ENCODE measurements at regions not wholly inside any gene's neighbourhood (a gene's known extent, or its start where the extent isn't known, plus 50 kb on each side); places are given as distances from the start of the nearest gene placed in this dataset.
"Not testable (repeated sequence)": the region's sequence is repeated elsewhere in the genome, so short reads cannot be mapped to it uniquely, and the experiment has no call there.

GRCh38 chr2:66171530-66171929, 263.4 kb upstream of the MEIS1 start:
- no peak for DNase-seq

- no peak for DNase-seq
These were observed 264.1 kb upstream of the MEIS1 start for GRCh38 chr2:66170744-66171330.

GRCh38 chr2:66169076-66169475, 265.8 kb upstream of the MEIS1 start:
- no peak for DNase-seq

GRCh38 chr2:66164470-66164869, 270.5 kb upstream of the MEIS1 start:
- no peak for DNase-seq

- DNase-seq = no peak
These were observed 278.8 kb upstream of the MEIS1 start for GRCh38 chr2:66156171-66156570.

GRCh38 chr2:66153941-66154340, 281.0 kb upstream of the MEIS1 start:
- no peak for DNase-seq

- DNase-seq = no peak
These were observed 289.4 kb upstream of the MEIS1 start for GRCh38 chr2:66145490-66145889.

- DNase-seq = not testable (repeated sequence)
These were observed 290.6 kb upstream of the MEIS1 start for GRCh38 chr2:66144324-66144723.

- DNase-seq = no peak
These were observed 297.3 kb upstream of the MEIS1 start for GRCh38 chr2:66137606-66138130.

GRCh38 chr2:66134138-66134701, 300.7 kb upstream of the MEIS1 start:
- no peak for DNase-seq

- no peak for DNase-seq
These were observed 307.3 kb upstream of the MEIS1 start for GRCh38 chr2:66127656-66128055.

GRCh38 chr2:66127061-66127460, 307.9 kb upstream of the MEIS1 start:
- no peak for DNase-seq

GRCh38 chr2:66125951-66126350, 309.0 kb upstream of the MEIS1 start:
- no peak for DNase-seq

GRCh38 chr2:66122516-66122915, 312.4 kb upstream of the MEIS1 start:
- no peak for DNase-seq

GRCh38 chr2:66121946-66122345, 313.0 kb upstream of the MEIS1 start:
- no peak for DNase-seq

GRCh38 chr2:66113988-66114625, 320.8 kb upstream of the MEIS1 start:
- no peak for DNase-seq

- no peak for DNase-seq
These were observed 323.2 kb upstream of the MEIS1 start for GRCh38 chr2:66111706-66112105.

GRCh38 chr2:66110608-66111007, 324.3 kb upstream of the MEIS1 start:
- DNase-seq = no peak

- DNase-seq = no peak
These were observed 324.8 kb upstream of the MEIS1 start for GRCh38 chr2:66110086-66110485.

GRCh38 chr2:66109419-66109818, 325.5 kb upstream of the MEIS1 start:
- no peak for DNase-seq

GRCh38 chr2:66105066-66105753, 329.7 kb upstream of the MEIS1 start:
- DNase-seq = no peak

GRCh38 chr2:66103581-66103980, 331.3 kb upstream of the MEIS1 start:
- no peak for DNase-seq

- DNase-seq = no peak
These were observed 333.7 kb upstream of the MEIS1 start for GRCh38 chr2:66101206-66101605.

- no peak for DNase-seq
These were observed 339.0 kb upstream of the MEIS1 start for GRCh38 chr2:66095820-66096345.

Data from stimulated activated CD4-positive, alpha-beta T cell treated with anti-CD3 and anti-CD28 coated beads, Interleukin-4, amount 100 ng/mL, for 24 hours (primary cell).